Astrocyte (in vitro differentiated cells and primary cell): ENCODE measurements at regions not wholly inside any gene's neighbourhood (a gene's known extent, or its start where the extent isn't known, plus 50 kb on each side); places are given as distances from the start of the nearest gene placed in this dataset.

Experiments
- EZH2 ChIP-seq: IDR thresholded peaks from 2 replicates; pipeline ENCODE4 v1.6.1; 2012; ENCODE audit warnings: mild to moderate bottlenecking, low read length, inconsistent platforms; ENCODE audit not compliant: insufficient read depth
- TF ChIP-seq, protein P1 (sequence below): IDR thresholded peaks from 2 replicates; pipeline ENCODE4 v1.5.1; 2011; ENCODE audit warnings: low read depth, mild to moderate bottlenecking, inconsistent platforms, low read length, moderate library complexity; ENCODE audit not compliant: insufficient read depth

DNA sequence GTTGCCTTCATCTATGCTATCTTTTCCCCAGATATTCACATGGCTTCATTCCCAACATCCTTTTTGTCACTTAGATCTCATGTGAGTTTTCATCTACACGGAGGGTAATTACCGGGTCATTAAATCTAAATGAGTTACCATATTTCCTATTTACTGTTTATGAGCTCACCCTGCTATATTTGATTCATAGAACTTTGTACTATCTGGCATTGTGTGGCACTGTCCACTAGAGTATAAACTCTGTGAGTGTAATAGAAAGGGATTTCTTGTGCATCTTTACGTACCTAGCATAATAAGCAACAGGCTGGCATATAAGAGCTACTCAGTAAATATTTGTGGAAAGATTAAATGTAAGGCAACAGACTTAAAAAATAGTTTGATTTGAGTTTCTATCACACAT is 86.1 kb upstream of the LMO3 start:
- TF ChIP-seq, protein P1, sequence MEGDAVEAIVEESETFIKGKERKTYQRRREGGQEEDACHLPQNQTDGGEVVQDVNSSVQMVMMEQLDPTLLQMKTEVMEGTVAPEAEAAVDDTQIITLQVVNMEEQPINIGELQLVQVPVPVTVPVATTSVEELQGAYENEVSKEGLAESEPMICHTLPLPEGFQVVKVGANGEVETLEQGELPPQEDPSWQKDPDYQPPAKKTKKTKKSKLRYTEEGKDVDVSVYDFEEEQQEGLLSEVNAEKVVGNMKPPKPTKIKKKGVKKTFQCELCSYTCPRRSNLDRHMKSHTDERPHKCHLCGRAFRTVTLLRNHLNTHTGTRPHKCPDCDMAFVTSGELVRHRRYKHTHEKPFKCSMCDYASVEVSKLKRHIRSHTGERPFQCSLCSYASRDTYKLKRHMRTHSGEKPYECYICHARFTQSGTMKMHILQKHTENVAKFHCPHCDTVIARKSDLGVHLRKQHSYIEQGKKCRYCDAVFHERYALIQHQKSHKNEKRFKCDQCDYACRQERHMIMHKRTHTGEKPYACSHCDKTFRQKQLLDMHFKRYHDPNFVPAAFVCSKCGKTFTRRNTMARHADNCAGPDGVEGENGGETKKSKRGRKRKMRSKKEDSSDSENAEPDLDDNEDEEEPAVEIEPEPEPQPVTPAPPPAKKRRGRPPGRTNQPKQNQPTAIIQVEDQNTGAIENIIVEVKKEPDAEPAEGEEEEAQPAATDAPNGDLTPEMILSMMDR = no peak
- TF ChIP-seq EZH2 = no peak
